H9 (cell line): ENCODE measurements at regions not wholly inside any gene's neighbourhood (a gene's known extent, or its start where the extent isn't known, plus 50 kb on each side); places are given as distances from the start of the nearest gene placed in this dataset.
A peak's percentile ranks its signal among the peaks of the same experiment; 100 is the strongest.
"Not testable (repeated sequence)": the region's sequence is repeated elsewhere in the genome, so short reads cannot be mapped to it uniquely, and the experiment has no call there.

Experiments used
- DNase-seq: peaks from one replicate; pipeline ENCODE4 v3.0.0-alpha.2; 2017
- H2AFZ ChIP-seq: one replicate; pipeline ENCODE4 v1.6.1; 2013; ENCODE audit warnings: mild to moderate bottlenecking, low read length, control low read depth, moderate library complexity
- H2AK5ac ChIP-seq: 2 replicates; pipeline ENCODE4 v1.6.1; 2013; ENCODE audit warnings: low read length, control low read depth, mixed read lengths; ENCODE audit not compliant: insufficient read length
- H2BK120ac ChIP-seq: one replicate; pipeline ENCODE4 v1.6.1; 2013; ENCODE audit warnings: low read depth, mild to moderate bottlenecking, low read length, control low read depth, inconsistent platforms; ENCODE audit not compliant: poor library complexity, severe bottlenecking
- H2BK12ac ChIP-seq: 2 replicates; pipeline ENCODE4 v1.6.1; 2013; ENCODE audit warnings: low read length, control low read depth, mixed read lengths, low read depth; ENCODE audit not compliant: insufficient read length
- H2BK15ac ChIP-seq: 2 replicates; pipeline ENCODE4 v1.6.1; 2013; ENCODE audit warnings: low read depth, low read length, control low read depth
- H2BK20ac ChIP-seq: one replicate; pipeline ENCODE4 v1.6.1; 2013; ENCODE audit warnings: low read depth, mild to moderate bottlenecking, low read length, control low read depth, inconsistent platforms; ENCODE audit not compliant: poor library complexity, severe bottlenecking
- H2BK5ac ChIP-seq: 2 replicates; pipeline ENCODE4 v1.6.1; 2013; ENCODE audit warnings: low read length, control low read depth, mixed read lengths; ENCODE audit not compliant: insufficient read length
- H3K14ac ChIP-seq: 2 replicates; pipeline ENCODE4 v1.6.1; 2013; ENCODE audit warnings: low read length, control low read depth; ENCODE audit not compliant: insufficient read depth
- H3K18ac ChIP-seq: 2 replicates; pipeline ENCODE4 v1.6.1; 2013; ENCODE audit warnings: low read depth, mild to moderate bottlenecking, mixed read lengths, low read length, control low read depth; ENCODE audit not compliant: insufficient read length
- H3K23ac ChIP-seq: 2 replicates; pipeline ENCODE4 v1.6.1; 2013; ENCODE audit warnings: low read length, control low read depth, mixed read lengths, low read depth; ENCODE audit not compliant: insufficient read length
- H3K23me2 ChIP-seq: 2 replicates; pipeline ENCODE4 v1.6.1; 2013; ENCODE audit warnings: low read depth, mild to moderate bottlenecking, mixed read lengths, low read length, control low read depth; ENCODE audit not compliant: insufficient read length, poor library complexity, severe bottlenecking
- H3K27ac ChIP-seq: 2 replicates; pipeline ENCODE4 v1.5.1; 2013; ENCODE audit warnings: low read length, control low read depth, mixed read lengths, low read depth; ENCODE audit not compliant: insufficient read length
- H3K27me3 ChIP-seq: 2 replicates; pipeline ENCODE4 v1.6.1; 2013; ENCODE audit warnings: low read length, control low read depth, inconsistent platforms; ENCODE audit not compliant: insufficient read depth
- H3K4ac ChIP-seq: 2 replicates; pipeline ENCODE4 v1.6.1; 2013; ENCODE audit warnings: low read depth, mild to moderate bottlenecking, control low read depth, inconsistent platforms, low read length, moderate library complexity
- H3K4me1 ChIP-seq: 2 replicates; pipeline ENCODE4 v1.6.1; 2013; ENCODE audit warnings: low read length, control low read depth, inconsistent platforms; ENCODE audit not compliant: insufficient read depth
- H3K4me2 ChIP-seq: 2 replicates; pipeline ENCODE4 v1.6.1; 2013; ENCODE audit warnings: low read length, control low read depth, mixed read lengths; ENCODE audit not compliant: insufficient read length, insufficient read depth
- H3K56ac ChIP-seq: 2 replicates; pipeline ENCODE4 v1.6.1; 2013; ENCODE audit warnings: low read depth, mild to moderate bottlenecking, mixed read lengths, low read length, control low read depth; ENCODE audit not compliant: insufficient read length
- H3K79me1 ChIP-seq: 2 replicates; pipeline ENCODE4 v1.6.1; 2013; ENCODE audit warnings: low read depth, mild to moderate bottlenecking, moderate library complexity, low read length, control low read depth, inconsistent platforms; ENCODE audit not compliant: insufficient read depth, poor library complexity, severe bottlenecking
- H3K79me2 ChIP-seq: 2 replicates; pipeline ENCODE4 v1.6.1; 2013; ENCODE audit warnings: low read length, control low read depth, inconsistent platforms; ENCODE audit not compliant: insufficient read depth
- H3K9ac ChIP-seq: 2 replicates; pipeline ENCODE4 v1.6.1; 2013; ENCODE audit warnings: low read length, control low read depth, mixed read lengths; ENCODE audit not compliant: insufficient read length; ENCODE audit errors: extremely low read depth
- H3K9me3 ChIP-seq: one replicate; pipeline ENCODE4 v1.6.1; 2013; ENCODE audit warnings: low read depth, low read length, inconsistent platforms; ENCODE audit not compliant: control insufficient read depth
- H3T11ph ChIP-seq: one replicate; pipeline ENCODE4 v1.6.1; 2013; ENCODE audit warnings: mild to moderate bottlenecking, low read length, control low read depth, inconsistent platforms
- H4K20me1 ChIP-seq: one replicate; pipeline ENCODE4 v1.6.1; 2013; ENCODE audit not compliant: control insufficient read depth, insufficient read length, insufficient read depth
- H4K5ac ChIP-seq: 2 replicates; pipeline ENCODE4 v1.6.1; 2013; ENCODE audit warnings: low read depth, mild to moderate bottlenecking, mixed read lengths, low read length, control low read depth; ENCODE audit not compliant: insufficient read length
- H4K8ac ChIP-seq: replicated peaks from 2 replicates; pipeline ENCODE4 v1.6.1; 2013; ENCODE audit warnings: low read length, control low read depth, mixed read lengths, low read depth; ENCODE audit not compliant: insufficient read length
- H4K91ac ChIP-seq: 2 replicates; pipeline ENCODE4 v1.6.1; 2013; ENCODE audit warnings: low read depth, mild to moderate bottlenecking, moderate library complexity, mixed read lengths, low read length, control low read depth; ENCODE audit not compliant: insufficient read length
- H3K27ac Mint-ChIP-seq, 3 experiments: 2 replicates in 2 of 3; 3 replicates in 1 of 3; pipeline ENCODE4 v1.8.0; 2020 to 2021; ENCODE audit warnings: mixed read lengths in 3 of 3, mild to moderate bottlenecking in 1 of 3, moderate library complexity in 1 of 3
- H3K27me3 Mint-ChIP-seq: 2 replicates; pipeline ENCODE4 v1.8.0; 2021; ENCODE audit warnings: low read depth, mild to moderate bottlenecking, moderate library complexity, mixed read lengths
- H3K36me3 Mint-ChIP-seq, 3 experiments: 2 replicates in 2 of 3; 3 replicates in 1 of 3; pipeline ENCODE4 v1.8.0; 2020 to 2021; ENCODE audit warnings: low read depth in 3 of 3, mixed read lengths in 3 of 3; ENCODE audit not compliant: insufficient read depth in 1 of 3
- H3K4me1 Mint-ChIP-seq, 2 experiments: 2 replicates each; pipeline ENCODE4 v1.8.0; 2020; ENCODE audit warnings: mixed read lengths in 2 of 2
- H3K4me3 Mint-ChIP-seq, 2 experiments: 2 replicates in 1 of 2; 3 replicates in 1 of 2; pipeline ENCODE4 v1.8.0; 2020 to 2021; ENCODE audit warnings: mild to moderate bottlenecking in 2 of 2, mixed read lengths in 2 of 2, moderate library complexity in 1 of 2
- H3K9me3 Mint-ChIP-seq, 2 experiments: 2 replicates in 1 of 2; 3 replicates in 1 of 2; pipeline ENCODE4 v1.8.0; 2020; ENCODE audit warnings: mild to moderate bottlenecking in 2 of 2, mixed read lengths in 2 of 2, moderate library complexity in 1 of 2
- WGBS: extraction: QIAGEN DNeasy Blood & Tissue Kit; methylation state at CpG from one replicate; pipeline ENCODE4 v1.1.7; 2013; ENCODE audit warnings: missing lambda C conversion rate, low lambda C conversion rate, mixed read lengths; ENCODE audit not compliant: insufficient read length; ENCODE audit errors: extremely low coverage; 5-methylcytosine and 5-hydroxymethylcytosine counted together
- TF ChIP-seq, protein P1 (sequence below): fragments of 200-600 bp; sonication (generic); conservative IDR thresholded peaks from 3 replicates; pipeline ENCODE4 v1.8.0; 2021; ENCODE audit warnings: antibody characterized with exemption, mild to moderate bottlenecking

DNA sequence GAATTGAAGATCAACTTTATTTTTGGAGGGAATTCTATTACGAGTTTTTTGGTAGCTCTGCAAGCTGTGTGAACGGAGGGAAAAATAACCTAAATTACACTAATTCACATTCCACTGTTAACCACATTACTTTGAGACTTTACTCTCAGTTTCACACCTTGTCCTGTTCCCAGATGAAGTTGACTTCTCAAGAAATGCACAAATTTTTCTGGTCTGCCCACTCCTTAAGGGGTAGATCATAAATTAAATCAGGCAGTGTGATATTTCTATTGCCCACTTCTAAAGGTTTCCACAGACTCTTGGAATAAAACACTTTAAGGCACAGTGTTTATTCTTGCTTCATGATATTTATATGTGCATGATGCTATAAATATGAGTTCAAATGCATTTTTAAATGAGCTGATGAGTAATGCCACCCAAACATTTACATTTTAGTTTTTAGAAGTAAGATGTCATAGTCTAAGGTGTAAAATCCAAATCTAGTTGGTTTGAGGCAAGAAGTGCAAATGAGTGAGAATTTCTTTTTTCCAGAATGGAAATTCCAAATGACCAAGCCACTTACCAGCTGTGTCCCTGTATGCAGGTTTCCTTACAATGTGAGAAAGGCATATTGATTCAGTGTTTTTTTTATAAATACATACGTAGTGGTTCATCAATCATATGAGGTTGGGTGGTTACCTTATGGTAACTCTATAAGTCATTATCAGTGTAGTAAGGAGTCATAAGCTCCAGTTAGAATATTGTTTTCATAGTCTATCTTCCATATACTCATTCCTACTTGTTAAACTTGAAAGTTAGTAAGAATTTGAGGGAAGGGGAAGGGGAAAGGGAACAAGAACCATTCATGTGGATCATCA, 437.7 kb upstream of the MEF2C start:
- H3K18ac ChIP-seq = no peak overlapping the region
- no CpG with 5 or more reads among the region's 3 CpGs for WGBS

DNA sequence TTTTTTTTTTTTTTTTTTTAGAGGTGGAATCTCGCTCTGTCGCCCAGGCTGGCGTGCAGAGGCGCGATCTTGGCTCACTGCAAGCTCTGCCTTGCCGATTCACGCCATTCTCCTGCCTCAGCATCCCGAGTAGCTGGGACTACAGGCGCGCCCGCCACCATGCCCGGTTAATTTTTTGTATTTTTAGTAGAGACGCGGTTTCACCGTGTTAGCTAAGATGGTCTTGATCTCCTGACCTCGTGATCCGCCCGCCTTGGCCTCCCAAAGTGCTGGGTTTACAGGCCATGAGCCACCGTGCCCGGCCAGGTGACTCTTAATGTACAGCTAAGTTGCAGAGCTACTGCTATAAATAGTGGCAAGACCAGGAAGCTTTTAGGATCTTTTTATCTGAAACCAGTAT, 434.9 kb upstream of the MEF2C start:
- not testable (repeated sequence) for H2AK5ac ChIP-seq, H3K56ac ChIP-seq, H2AFZ ChIP-seq, H2BK5ac ChIP-seq, H2BK120ac ChIP-seq, H4K20me1 ChIP-seq, H3K18ac ChIP-seq, H3K9ac ChIP-seq, H3K79me1 ChIP-seq, H3K14ac ChIP-seq, DNase-seq, H2BK20ac ChIP-seq, H3K4me1 ChIP-seq, H4K8ac ChIP-seq, H2BK15ac ChIP-seq, H3K4me1 Mint-ChIP-seq, H3K4ac ChIP-seq, H3K27ac ChIP-seq, H3K9me3 ChIP-seq, H3K36me3 Mint-ChIP-seq, H3K27me3 ChIP-seq, H4K91ac ChIP-seq, H3K27me3 Mint-ChIP-seq, H3T11ph ChIP-seq, H3K9me3 Mint-ChIP-seq, H3K4me3 Mint-ChIP-seq, H3K23me2 ChIP-seq, H3K4me2 ChIP-seq, H3K23ac ChIP-seq, H3K79me2 ChIP-seq, H2BK12ac ChIP-seq, H4K5ac ChIP-seq
- H3K27ac Mint-ChIP-seq = peak overlapping the region in 1 of 3 experiments; percentile 86; a peak in 2 of 7 replicates
- WGBS = no CpG with 5 or more reads among the region's 20 CpGs

More for the DNA sequence above, 437.7 kb upstream of the MEF2C start:
- Histone ChIP-seq H4K5ac (no peak overlapping the region), H3K14ac (no peak overlapping the region), H3K23ac (no peak overlapping the region), H2AFZ (no peak overlapping the region), H2BK12ac (no peak overlapping the region), H3K9ac (no peak overlapping the region), H3K9me3 (no peaks in the 10 kb centered on the region), H2BK20ac (no peak overlapping the region), H4K8ac (no peak overlapping the region), H3K4me1 (no peaks in the 10 kb centered on the region), H3K56ac (no peak overlapping the region), H3K79me1 (no peaks in the 10 kb centered on the region), H3T11ph (no peak overlapping the region), H2AK5ac (no peak overlapping the region), H2BK120ac (no peak overlapping the region), H3K23me2 (no peaks in the 10 kb centered on the region), H4K91ac (no peak overlapping the region), H4K20me1 (no peaks in the 10 kb centered on the region), H2BK15ac (no peak overlapping the region), H3K27ac (no peak overlapping the region), H3K4me2 (no peak overlapping the region), H3K79me2 (no peaks in the 10 kb centered on the region), H3K4ac (no peak overlapping the region), H3K27me3 (no peaks in the 10 kb centered on the region), H2BK5ac (no peak overlapping the region)
- no peaks in the 10 kb centered on the region for H3K27me3 Mint-ChIP-seq
- TF ChIP-seq, protein P1, sequence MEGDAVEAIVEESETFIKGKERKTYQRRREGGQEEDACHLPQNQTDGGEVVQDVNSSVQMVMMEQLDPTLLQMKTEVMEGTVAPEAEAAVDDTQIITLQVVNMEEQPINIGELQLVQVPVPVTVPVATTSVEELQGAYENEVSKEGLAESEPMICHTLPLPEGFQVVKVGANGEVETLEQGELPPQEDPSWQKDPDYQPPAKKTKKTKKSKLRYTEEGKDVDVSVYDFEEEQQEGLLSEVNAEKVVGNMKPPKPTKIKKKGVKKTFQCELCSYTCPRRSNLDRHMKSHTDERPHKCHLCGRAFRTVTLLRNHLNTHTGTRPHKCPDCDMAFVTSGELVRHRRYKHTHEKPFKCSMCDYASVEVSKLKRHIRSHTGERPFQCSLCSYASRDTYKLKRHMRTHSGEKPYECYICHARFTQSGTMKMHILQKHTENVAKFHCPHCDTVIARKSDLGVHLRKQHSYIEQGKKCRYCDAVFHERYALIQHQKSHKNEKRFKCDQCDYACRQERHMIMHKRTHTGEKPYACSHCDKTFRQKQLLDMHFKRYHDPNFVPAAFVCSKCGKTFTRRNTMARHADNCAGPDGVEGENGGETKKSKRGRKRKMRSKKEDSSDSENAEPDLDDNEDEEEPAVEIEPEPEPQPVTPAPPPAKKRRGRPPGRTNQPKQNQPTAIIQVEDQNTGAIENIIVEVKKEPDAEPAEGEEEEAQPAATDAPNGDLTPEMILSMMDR = no peak
- H3K36me3 Mint-ChIP-seq = no peaks in the 10 kb centered on the region
- H3K4me1 Mint-ChIP-seq = peaks cover 3 to 4% of the 10 kb centered on the region in 2 experiments; a peak in 2 of 4 replicates
- no peak overlapping the region for H3K27ac Mint-ChIP-seq
- no peaks in the 10 kb centered on the region for H3K9me3 Mint-ChIP-seq
- no peak overlapping the region for H3K4me3 Mint-ChIP-seq
- DNase-seq = no peak
